H1 (cell line): ENCODE measurements at regions not wholly inside any gene's neighbourhood (a gene's known extent, or its start where the extent isn't known, plus 50 kb on each side); places are given as distances from the start of the nearest gene placed in this dataset.
"Not testable (repeated sequence)": the region's sequence is repeated elsewhere in the genome, so short reads cannot be mapped to it uniquely, and the experiment has no call there.

Experiments used
- CTCF ChIA-PET: fragments of 300-600 bp; sonication (Branson Sonifier 250); formaldehyde crosslinking; loops from one replicate; lab custom pipeline; 2021; ENCODE audit not compliant: partially characterized antibody; lab: Charles Lee
- POLR2A ChIA-PET: fragments of 300-600 bp; sonication (Branson Sonifier 250); formaldehyde crosslinking; loops from one replicate; lab custom pipeline; 2021; ENCODE audit warnings: inconsistent platforms; ENCODE audit not compliant: partially characterized antibody; lab: Charles Lee
- DNase-seq, 2 experiments: peaks; one replicate each; pipeline versions ENCODE4 v3.0.0 to v3.0.0-alpha.2; 2010 to 2022; ENCODE audit warnings: low spot score in 2 of 2, low read depth in 1 of 2, mixed read lengths in 1 of 2
- FAIRE-seq: peaks from 2 replicates; lab custom pipeline; 2011; peaks lifted over from hg19 to GRCh38; lab: Jason Lieb, UNC
- H2AFZ ChIP-seq: 2 replicates; pipeline ENCODE4 v1.8.1; 2012; ENCODE audit warnings: low read length, inconsistent platforms
- H2AK5ac ChIP-seq: 2 replicates; pipeline ENCODE4 v1.6.1; 2013; ENCODE audit warnings: low read depth, low read length
- H2BK120ac ChIP-seq: replicated peaks from 2 replicates; pipeline ENCODE3; 2013; ENCODE audit warnings: low read depth, low read length, inconsistent platforms
- H2BK12ac ChIP-seq: 2 replicates; pipeline ENCODE4 v1.6.1; 2013; ENCODE audit warnings: low read depth, low read length
- H2BK15ac ChIP-seq: 2 replicates; pipeline ENCODE4 v1.6.1; 2013; ENCODE audit warnings: low read length
- H2BK20ac ChIP-seq: 2 replicates; pipeline ENCODE4 v1.6.1; 2013; ENCODE audit warnings: low read length
- H2BK5ac ChIP-seq: 2 replicates; pipeline ENCODE4 v1.6.1; 2013; ENCODE audit warnings: low read depth, low read length
- H3K14ac ChIP-seq: 2 replicates; pipeline ENCODE4 v1.6.1; 2013; ENCODE audit warnings: inconsistent platforms; ENCODE audit not compliant: insufficient read length
- H3K18ac ChIP-seq: 2 replicates; pipeline ENCODE4 v1.6.1; 2013; ENCODE audit warnings: low read length; ENCODE audit errors: extremely low read depth
- H3K23ac ChIP-seq: 2 replicates; pipeline ENCODE4 v1.6.1; 2013; ENCODE audit warnings: inconsistent platforms; ENCODE audit not compliant: insufficient read length
- H3K23me2 ChIP-seq: 2 replicates; pipeline ENCODE4 v1.6.1; 2013; ENCODE audit warnings: low read depth, low read length
- H3K27ac ChIP-seq: 2 replicates; pipeline ENCODE4 v1.6.1; 2011; ENCODE audit warnings: low read depth, low read length, inconsistent platforms
- H3K27me3 ChIP-seq, 4 experiments: replicated peaks in 1 of 4; 1 replicate in 1 of 4; 2 replicates in 3 of 4; pipeline versions ENCODE4 v1.6.1 to v1.8.1; 2011 to 2013; ENCODE audit warnings: low read length in 3 of 4, mild to moderate bottlenecking in 3 of 4, inconsistent platforms in 2 of 4, mixed read lengths in 2 of 4, moderate library complexity in 1 of 4; ENCODE audit not compliant: control insufficient read depth in 3 of 4, insufficient read depth in 3 of 4; ENCODE audit errors: extremely low read depth in 1 of 4
- H3K36me3 ChIP-seq, 4 experiments: 2 replicates each; pipeline versions ENCODE4 v1.6.1 to v1.8.1; 2011 to 2013; ENCODE audit warnings: mild to moderate bottlenecking in 4 of 4, low read length in 3 of 4, moderate library complexity in 2 of 4, control low read depth in 1 of 4, inconsistent platforms in 1 of 4; ENCODE audit not compliant: insufficient read depth in 4 of 4, control insufficient read depth in 2 of 4
- H3K4ac ChIP-seq: replicated peaks from 2 replicates; pipeline ENCODE3; 2013; ENCODE audit warnings: low read length, low read depth, mixed read lengths, inconsistent platforms; ENCODE audit not compliant: insufficient read length
- H3K4me1 ChIP-seq, 4 experiments: replicated peaks in 1 of 4; 1 replicate in 1 of 4; 2 replicates in 3 of 4; pipeline versions ENCODE4 v1.6.1 to v1.8.1; 2011 to 2013; ENCODE audit warnings: low read length in 3 of 4, inconsistent platforms in 2 of 4, mixed read lengths in 1 of 4; ENCODE audit not compliant: insufficient read depth in 4 of 4, control insufficient read depth in 3 of 4
- H3K4me2 ChIP-seq, 2 experiments: 2 replicates each; pipeline versions ENCODE4 v1.6.1 to v1.8.1; 2011 to 2013; ENCODE audit warnings: low read depth in 2 of 2, low read length in 2 of 2, control low read depth in 1 of 2, inconsistent platforms in 1 of 2, mild to moderate bottlenecking in 1 of 2; ENCODE audit not compliant: insufficient read depth in 1 of 2
- H3K4me3 ChIP-seq, 4 experiments: fragments of 200-600, 300-600 bp in 1 of 4; sonication (generic), shearing (Covaris generic), sonication (Bioruptor Twin) in 1 of 4; 2 replicates each; pipeline versions ENCODE4 v1.5.1 to v1.8.1; 2011 to 2016; ENCODE audit warnings: low read length in 4 of 4, low read depth in 3 of 4, control low read depth in 2 of 4, inconsistent platforms in 2 of 4, mild to moderate bottlenecking in 2 of 4, mixed read lengths in 1 of 4, moderate library complexity in 1 of 4; ENCODE audit not compliant: insufficient read depth in 2 of 4; ENCODE audit errors: extremely low read depth in 1 of 4
- H3K56ac ChIP-seq: replicated peaks from 2 replicates; pipeline ENCODE3; 2013; ENCODE audit warnings: low read depth, mild to moderate bottlenecking, mixed read lengths, low read length, inconsistent platforms; ENCODE audit not compliant: insufficient read length
- H3K79me1 ChIP-seq: 2 replicates; pipeline ENCODE4 v1.6.1; 2013; ENCODE audit warnings: low read depth, low read length, control low read depth
- H3K79me2 ChIP-seq, 2 experiments: 2 replicates each; pipeline versions ENCODE4 v1.6.1 to v1.8.1; 2012 to 2013; ENCODE audit warnings: low read length in 2 of 2, mild to moderate bottlenecking in 2 of 2, inconsistent platforms in 1 of 2; ENCODE audit not compliant: insufficient read depth in 2 of 2, control insufficient read depth in 1 of 2
- H3K9ac ChIP-seq, 4 experiments: replicated peaks in 1 of 4; 1 replicate in 1 of 4; 2 replicates in 3 of 4; pipeline versions ENCODE4 v1.6.1 to v1.8.1; 2011 to 2013; ENCODE audit warnings: low read depth in 3 of 4, low read length in 3 of 4, control low read depth in 2 of 4, mild to moderate bottlenecking in 2 of 4, moderate library complexity in 2 of 4, inconsistent platforms in 1 of 4; ENCODE audit errors: extremely low read depth in 1 of 4
- H3K9me3 ChIP-seq, 2 experiments: 2 replicates each; pipeline versions ENCODE4 v1.6.1 to v1.8.1; 2012 to 2013; ENCODE audit warnings: mild to moderate bottlenecking in 2 of 2, moderate library complexity in 2 of 2, control low read depth in 1 of 2, inconsistent platforms in 1 of 2, low read depth in 1 of 2, low read length in 1 of 2, mixed read lengths in 1 of 2; ENCODE audit not compliant: insufficient read depth in 2 of 2
- H4K20me1 ChIP-seq, 2 experiments: replicated peaks in 1 of 2; 2 replicates each; pipeline versions ENCODE3 to v1.8.1; 2011 to 2013; ENCODE audit warnings: inconsistent platforms in 2 of 2, low read length in 2 of 2, mild to moderate bottlenecking in 1 of 2; ENCODE audit not compliant: insufficient read depth in 2 of 2, control insufficient read depth in 1 of 2
- H4K5ac ChIP-seq: 2 replicates; pipeline ENCODE4 v1.6.1; 2013; ENCODE audit warnings: low read length, low read depth, mixed read lengths, inconsistent platforms; ENCODE audit not compliant: insufficient read length
- H4K8ac ChIP-seq: 2 replicates; pipeline ENCODE4 v1.8.0; 2013; ENCODE audit warnings: mild to moderate bottlenecking, moderate library complexity, low read length, inconsistent platforms; ENCODE audit not compliant: insufficient read depth; ENCODE audit errors: extremely low read depth
- H4K91ac ChIP-seq: replicated peaks from 2 replicates; pipeline ENCODE3; 2013; ENCODE audit warnings: low read length, mixed read lengths, inconsistent platforms; ENCODE audit not compliant: insufficient read length
- HDAC6 ChIP-seq: IDR thresholded peaks from one replicate; pipeline ENCODE4 v1.7.1; 2012; ENCODE audit warnings: low read depth, mild to moderate bottlenecking, inconsistent platforms, low read length, moderate library complexity
- KDM4A ChIP-seq: IDR thresholded peaks from one replicate; pipeline ENCODE4 v1.7.1; 2012; ENCODE audit warnings: low read depth, mild to moderate bottlenecking, moderate library complexity, low read length, inconsistent platforms; ENCODE audit not compliant: severe bottlenecking
- NRF1 ChIP-seq: IDR thresholded peaks from 2 replicates; pipeline ENCODE4 v1.6.1; 2011; ENCODE audit warnings: mild to moderate bottlenecking, low read depth, low read length, improper control_type of control experiment
- TF ChIP-seq, protein P1 (sequence below): IDR thresholded peaks from 2 replicates; pipeline ENCODE4 v1.6.1; 2012; ENCODE audit warnings: low read length, inconsistent platforms

DNA sequence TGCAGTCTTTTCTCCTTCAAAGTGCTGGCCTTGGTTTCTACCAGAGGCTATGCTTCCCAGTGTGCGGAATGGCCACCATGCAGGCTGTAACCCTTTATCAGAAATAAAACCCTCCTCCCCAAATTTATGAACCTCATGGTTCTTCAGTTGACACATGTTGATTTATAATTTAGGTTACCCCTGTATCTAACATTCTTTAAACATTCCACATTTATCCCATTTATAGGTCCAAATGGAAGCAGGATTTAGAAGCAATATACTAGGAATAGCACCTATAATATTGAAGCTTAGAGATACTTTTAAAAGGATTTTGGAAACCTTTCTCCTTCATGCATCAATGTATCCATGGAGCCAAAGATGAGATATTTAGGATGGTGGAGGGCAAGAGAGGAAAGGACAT lies 438.8 kb upstream of the C16orf82 start (continued):
- TF ChIP-seq, protein P1, sequence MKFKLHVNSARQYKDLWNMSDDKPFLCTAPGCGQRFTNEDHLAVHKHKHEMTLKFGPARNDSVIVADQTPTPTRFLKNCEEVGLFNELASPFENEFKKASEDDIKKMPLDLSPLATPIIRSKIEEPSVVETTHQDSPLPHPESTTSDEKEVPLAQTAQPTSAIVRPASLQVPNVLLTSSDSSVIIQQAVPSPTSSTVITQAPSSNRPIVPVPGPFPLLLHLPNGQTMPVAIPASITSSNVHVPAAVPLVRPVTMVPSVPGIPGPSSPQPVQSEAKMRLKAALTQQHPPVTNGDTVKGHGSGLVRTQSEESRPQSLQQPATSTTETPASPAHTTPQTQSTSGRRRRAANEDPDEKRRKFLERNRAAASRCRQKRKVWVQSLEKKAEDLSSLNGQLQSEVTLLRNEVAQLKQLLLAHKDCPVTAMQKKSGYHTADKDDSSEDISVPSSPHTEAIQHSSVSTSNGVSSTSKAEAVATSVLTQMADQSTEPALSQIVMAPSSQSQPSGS: no peak
- no peak for TF ChIP-seq NRF1
- no peak for TF ChIP-seq KDM4A
- no peak for TF ChIP-seq HDAC6

DNA sequence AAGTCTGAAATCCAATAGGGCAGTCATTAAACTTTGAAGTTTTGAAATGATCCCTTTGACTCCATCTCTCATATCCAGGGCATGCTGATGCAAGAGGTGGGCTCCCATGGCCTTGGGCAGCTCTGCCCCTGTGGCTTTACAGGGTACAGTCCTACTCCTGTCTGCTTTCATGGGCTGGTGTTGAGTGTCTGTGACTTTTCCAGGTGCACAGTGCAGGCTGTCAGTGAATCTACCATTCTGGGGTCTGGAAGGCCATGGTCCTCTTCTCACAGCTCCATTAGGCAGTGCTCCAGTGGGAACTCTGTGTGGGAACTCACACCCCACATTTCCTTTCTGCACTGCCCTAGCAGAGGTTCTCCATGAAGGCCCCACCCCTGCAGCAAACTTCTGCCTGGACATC lies 435.4 kb upstream of the C16orf82 start:
- FAIRE-seq, H2BK15ac ChIP-seq, H3K14ac ChIP-seq, H2BK5ac ChIP-seq, H3K23me2 ChIP-seq, H3K79me1 ChIP-seq, H3K4me1 ChIP-seq, H2BK20ac ChIP-seq, H3K27me3 ChIP-seq, H4K8ac ChIP-seq, H3K4me2 ChIP-seq, H3K18ac ChIP-seq, H4K5ac ChIP-seq, H3K4ac ChIP-seq, H2BK120ac ChIP-seq, H4K91ac ChIP-seq, H2BK12ac ChIP-seq, H3K9ac ChIP-seq, H2AK5ac ChIP-seq, H3K79me2 ChIP-seq, POLR2A ChIA-PET, H3K4me3 ChIP-seq, H3K36me3 ChIP-seq, H4K20me1 ChIP-seq, H3K56ac ChIP-seq, H2AFZ ChIP-seq, H3K27ac ChIP-seq, H3K23ac ChIP-seq: not testable (repeated sequence)
- peak in 1 of 2 experiments; percentile 13 for DNase-seq
- H3K9me3 ChIP-seq: peaks cover 24 to 30% of the 10 kb centered on the region in 2 experiments
- CTCF ChIA-PET: interaction anchor here (1.3 kb wide), 1 partner anchor 14 kb away, joined by 4 read pairs; no protein-coding TSS in a partner anchor
